HUES64 (cell line): ENCODE measurements at regions not wholly inside any gene's neighbourhood (a gene's known extent, or its start where the extent isn't known, plus 50 kb on each side); places are given as distances from the start of the nearest gene placed in this dataset.
"Not testable (repeated sequence)": the region's sequence is repeated elsewhere in the genome, so short reads cannot be mapped to it uniquely, and the experiment has no call there.

Source experiments
- H3K27ac ChIP-seq: 2 replicates; pipeline ENCODE4 v1.7.0; 2013; ENCODE audit warnings: low read depth, low read length, inconsistent platforms
- H3K27me3 ChIP-seq: 2 replicates; pipeline ENCODE4 v1.6.1; 2013; ENCODE audit warnings: mild to moderate bottlenecking, low read length; ENCODE audit not compliant: insufficient read depth
- H3K36me3 ChIP-seq: 2 replicates; pipeline ENCODE4 v1.6.1; 2013; ENCODE audit warnings: mild to moderate bottlenecking, low read length; ENCODE audit not compliant: insufficient read depth
- H3K4me1 ChIP-seq: 2 replicates; pipeline ENCODE4 v1.6.1; 2013; ENCODE audit warnings: mild to moderate bottlenecking, low read length, moderate library complexity; ENCODE audit not compliant: insufficient read depth
- H3K4me3 ChIP-seq: 2 replicates; pipeline ENCODE4 v1.5.1; 2013; ENCODE audit warnings: mild to moderate bottlenecking, low read length, moderate library complexity
- H3K9ac ChIP-seq: 2 replicates; pipeline ENCODE4 v1.6.1; 2013; ENCODE audit warnings: mild to moderate bottlenecking, low read depth, low read length
- H3K9me3 ChIP-seq: 2 replicates; pipeline ENCODE4 v1.6.1; 2013; ENCODE audit warnings: low read depth, low read length; ENCODE audit not compliant: insufficient read depth
- WGBS: fragments of 150-250, 120-280 bp; methylation state at CpG from one replicate; pipeline ENCODE4 v1.1.7; 2013; ENCODE audit warnings: missing lambda C conversion rate; 5-methylcytosine and 5-hydroxymethylcytosine counted together

DNA sequence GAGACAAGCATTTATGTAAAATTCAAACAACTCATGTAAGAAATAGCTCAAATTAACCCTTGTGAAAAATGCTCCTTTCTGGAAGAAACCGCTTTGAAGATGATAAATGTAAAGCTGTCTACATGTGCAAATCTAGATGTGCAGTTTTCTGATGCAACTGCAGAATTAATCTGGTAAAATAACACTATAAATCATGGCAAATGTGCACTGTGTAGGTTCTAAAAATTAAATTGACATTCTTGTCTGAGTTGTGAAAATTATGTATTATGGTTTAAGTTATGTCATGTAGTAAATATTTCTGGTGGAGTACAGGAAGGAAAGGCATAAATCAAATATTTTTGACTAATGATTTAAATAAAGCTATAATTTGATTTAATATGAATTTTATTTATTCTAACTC, 678.1 kb upstream of the SEMA6D start:
- 100% methylated on average over 1 of the region's 1 CpG for WGBS
- Histone ChIP-seq H3K4me1 (no peaks in the 10 kb centered on the region), H3K27ac (no peak overlapping the region), H3K9ac (no peak overlapping the region), H3K27me3 (no peaks in the 10 kb centered on the region), H3K36me3 (no peaks in the 10 kb centered on the region), H3K9me3 (no peaks in the 10 kb centered on the region), H3K4me3 (no peak overlapping the region)

DNA sequence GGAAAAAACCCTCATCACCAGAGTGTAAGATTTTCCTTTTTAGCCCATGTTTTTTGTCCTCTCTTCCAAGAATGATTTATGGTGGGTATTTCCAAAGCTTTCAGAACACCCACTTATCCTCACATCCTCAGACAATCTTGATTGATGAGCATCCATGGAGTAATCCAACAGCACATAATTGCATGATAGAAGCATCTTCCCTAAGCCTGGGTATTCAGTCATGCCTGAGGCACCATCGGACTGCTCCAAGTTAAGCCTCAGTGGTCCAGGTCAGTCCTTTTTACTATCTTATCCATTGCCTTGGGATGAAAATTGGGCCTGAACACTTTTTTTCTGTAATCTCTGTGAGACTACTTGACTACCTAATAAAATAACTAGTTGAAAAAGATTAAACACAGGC, 676.0 kb upstream of the SEMA6D start:
- Histone ChIP-seq H3K4me3 (no peak overlapping the region), H3K4me1 (no peaks in the 10 kb centered on the region), H3K27ac (no peak overlapping the region), H3K9me3 (peaks cover 8% of the 10 kb centered on the region; the same call in 1 of the 2 replicates), H3K27me3 (no peaks in the 10 kb centered on the region), H3K9ac (no peak overlapping the region), H3K36me3 (no peaks in the 10 kb centered on the region)
- 91% methylated on average over 1 of the region's 1 CpG for WGBS

DNA sequence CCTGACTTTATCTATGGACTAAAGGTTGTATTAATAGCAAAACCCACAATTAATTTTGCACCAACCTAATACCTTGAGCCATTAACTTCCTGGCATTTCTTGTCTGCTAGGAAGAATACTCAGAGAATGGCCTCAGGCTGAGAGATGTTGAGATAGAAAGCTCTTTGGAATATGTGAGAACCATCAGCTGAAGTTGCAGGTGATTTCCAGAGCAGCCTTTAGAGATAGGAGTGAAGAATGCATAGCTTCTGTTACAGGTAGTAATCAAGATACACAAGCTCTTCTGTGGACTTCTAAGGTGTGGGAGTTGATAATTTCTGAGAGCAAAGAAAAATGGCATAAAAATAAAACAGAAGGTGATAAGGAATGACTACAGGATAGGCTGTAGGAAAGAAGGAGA, 669.3 kb upstream of the SEMA6D start:
- not testable (repeated sequence) for H3K27me3 ChIP-seq, H3K4me1 ChIP-seq, H3K9ac ChIP-seq, H3K36me3 ChIP-seq, H3K27ac ChIP-seq, H3K4me3 ChIP-seq
- peaks cover 13% of the 10 kb centered on the region; the same call in 1 of the 2 replicates for H3K9me3 ChIP-seq

DNA sequence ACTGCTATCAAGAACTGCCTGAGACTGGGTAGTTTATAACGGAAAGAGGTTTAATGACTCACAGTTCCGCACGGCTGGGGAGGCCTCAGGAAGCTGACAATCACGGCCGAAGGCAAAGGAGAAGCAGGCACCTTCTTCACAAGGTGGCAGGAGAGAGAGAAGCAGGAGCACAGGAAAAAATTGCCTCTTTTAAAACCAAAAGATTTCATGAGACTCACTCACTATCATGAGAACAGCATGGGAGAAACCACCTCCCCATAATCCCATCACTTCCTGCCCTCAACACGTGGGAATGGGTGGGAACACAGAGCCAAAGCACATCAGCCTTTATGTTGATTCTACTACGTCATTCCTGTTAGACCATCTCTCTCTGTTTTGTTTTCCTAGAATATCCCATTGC, 650.9 kb upstream of the SEMA6D start:
- Histone ChIP-seq H3K9me3 (no peaks in the 10 kb centered on the region), H3K27me3 (no peaks in the 10 kb centered on the region), H3K9ac (no peak overlapping the region), H3K4me3 (no peak overlapping the region), H3K36me3 (no peaks in the 10 kb centered on the region), H3K27ac (no peak overlapping the region), H3K4me1 (no peaks in the 10 kb centered on the region)
- 83% methylated on average over 7 of the region's 7 CpGs for WGBS

DNA sequence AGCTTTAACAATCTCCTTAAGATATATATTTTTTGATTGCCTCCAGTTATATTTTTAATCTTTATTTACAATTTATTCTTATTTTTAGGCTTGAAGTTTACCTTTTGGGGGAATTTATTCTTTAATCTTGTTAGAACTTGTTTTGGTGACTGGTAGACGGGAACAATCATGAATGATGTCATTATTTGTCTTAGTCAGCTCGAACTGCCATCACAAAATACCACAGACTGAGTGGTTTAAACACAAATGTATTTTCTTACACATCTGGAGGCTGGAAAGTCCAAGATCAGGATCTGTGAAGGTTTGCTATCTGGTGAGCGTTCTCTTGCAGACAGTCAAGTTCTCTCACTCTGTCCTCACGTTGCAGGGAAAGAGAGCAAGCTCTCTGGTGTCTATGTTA, 639.5 kb upstream of the SEMA6D start:
- H3K4me3 ChIP-seq, H3K4me1 ChIP-seq, H3K27ac ChIP-seq, H3K9me3 ChIP-seq, H3K36me3 ChIP-seq, H3K9ac ChIP-seq, H3K27me3 ChIP-seq: not testable (repeated sequence)
- 88% methylated on average over 3 of the region's 4 CpGs for WGBS

DNA sequence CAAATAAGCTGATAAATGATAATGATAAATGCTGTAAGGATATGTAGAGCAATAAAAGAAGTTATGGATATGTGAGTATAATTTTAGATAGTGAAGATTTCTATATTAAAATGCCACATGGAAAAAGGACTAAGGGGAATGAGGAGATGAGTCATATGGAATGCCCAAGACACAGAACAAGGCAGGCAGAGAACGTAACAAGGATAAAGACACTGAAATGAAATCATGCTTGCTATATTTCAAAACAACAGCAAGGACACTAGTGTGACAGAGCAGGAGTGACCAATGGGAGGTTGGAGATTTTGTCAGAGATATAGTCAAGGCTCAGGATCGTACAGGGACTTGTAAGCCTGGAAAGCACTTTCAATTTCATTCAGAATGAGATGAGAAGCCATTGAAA, 621.5 kb upstream of the SEMA6D start:
- Histone ChIP-seq H3K36me3 (no peaks in the 10 kb centered on the region), H3K4me1 (no peaks in the 10 kb centered on the region), H3K4me3 (no peak overlapping the region), H3K27me3 (no peaks in the 10 kb centered on the region), H3K9me3 (no peaks in the 10 kb centered on the region), H3K9ac (no peak overlapping the region), H3K27ac (no peak overlapping the region)
- 87% methylated on average over 2 of the region's 2 CpGs for WGBS

DNA sequence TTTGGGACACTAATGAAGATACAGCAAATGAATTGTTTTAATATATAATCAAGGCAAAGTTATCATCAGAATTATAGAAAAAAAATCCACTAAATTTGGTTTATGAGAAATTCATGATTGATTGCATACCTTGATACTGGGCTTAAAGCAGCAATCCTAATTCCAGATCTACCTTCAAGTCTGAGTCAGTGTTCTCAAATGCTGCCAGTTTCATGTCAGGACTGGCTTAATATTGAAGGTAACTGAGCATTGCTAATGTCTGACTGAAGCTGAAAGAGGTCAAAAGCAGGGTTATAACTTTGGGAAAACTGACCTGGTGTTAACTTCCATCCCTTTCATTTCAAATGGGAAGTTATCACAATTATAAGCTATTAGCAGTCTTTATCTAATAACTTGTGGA, 618.8 kb upstream of the SEMA6D start:
- not testable (repeated sequence) for H3K27me3 ChIP-seq, H3K4me1 ChIP-seq, H3K27ac ChIP-seq, H3K4me3 ChIP-seq, H3K9me3 ChIP-seq, H3K9ac ChIP-seq, H3K36me3 ChIP-seq

DNA sequence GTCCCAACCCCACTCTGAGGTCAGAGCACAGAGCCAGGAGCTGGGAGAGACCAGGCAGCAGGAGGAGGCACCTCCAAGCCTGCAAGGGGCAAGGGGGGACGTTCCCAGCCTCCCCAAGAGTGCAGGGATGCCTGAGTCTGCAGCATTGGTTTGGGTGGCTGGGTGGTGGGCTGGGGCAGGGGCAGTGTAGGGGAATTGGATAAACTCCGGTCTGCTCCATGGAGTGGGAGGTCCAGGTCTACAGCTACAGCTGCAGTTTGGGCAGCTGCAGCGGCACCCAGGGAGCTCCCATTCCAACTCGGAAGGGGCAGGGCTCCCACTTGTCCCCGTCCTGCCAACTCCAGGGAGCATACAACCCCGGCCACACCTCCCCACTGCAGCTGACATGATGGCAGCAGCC, 617.5 kb upstream of the SEMA6D start:
- not testable (repeated sequence) for H3K27me3 ChIP-seq, H3K36me3 ChIP-seq, H3K9me3 ChIP-seq, H3K9ac ChIP-seq, H3K4me3 ChIP-seq, H3K4me1 ChIP-seq, H3K27ac ChIP-seq
- 85% methylated on average over 6 of the region's 6 CpGs for WGBS

DNA sequence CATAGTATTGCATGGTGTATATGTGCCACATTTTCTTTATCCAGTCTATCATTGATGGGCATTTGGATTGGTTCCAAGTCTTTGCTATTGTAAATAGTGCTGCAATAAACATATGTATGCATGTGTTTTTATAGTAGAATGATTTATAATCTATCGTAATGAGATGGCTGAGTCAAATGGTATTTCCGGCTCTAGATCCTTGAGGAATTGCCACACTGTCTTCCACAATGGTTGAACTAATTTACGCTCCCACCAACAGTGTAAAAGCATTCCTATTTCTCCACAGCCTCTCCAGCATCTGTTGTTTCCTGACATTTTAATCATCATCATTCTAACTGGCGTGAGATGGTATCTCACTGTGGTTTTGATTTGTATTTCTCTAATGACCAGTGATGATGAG, 608.5 kb upstream of the SEMA6D start:
- not testable (repeated sequence) for H3K9me3 ChIP-seq, H3K4me3 ChIP-seq
- WGBS: 96% methylated on average over 4 of the region's 4 CpGs

DNA sequence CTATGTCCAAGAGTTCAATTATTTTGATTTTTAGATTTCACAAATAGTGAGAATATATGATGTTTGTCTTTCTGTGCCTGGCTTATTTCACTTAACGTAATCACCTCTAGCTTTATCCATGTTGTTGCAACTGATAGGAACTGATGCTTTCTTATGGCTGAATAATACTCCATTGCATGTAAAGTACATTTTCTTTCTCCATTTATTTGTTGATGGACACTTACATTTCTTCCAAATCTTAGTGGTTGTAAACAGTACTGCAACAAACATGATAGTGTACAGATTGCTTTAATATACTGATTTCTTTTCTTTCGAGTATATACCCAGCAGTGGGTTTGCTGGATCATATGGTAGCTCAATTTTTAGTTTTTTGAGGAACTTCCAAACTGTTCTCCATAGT, 600.6 kb upstream of the SEMA6D start:
- H3K27me3 ChIP-seq: no peaks in the 10 kb centered on the region
- no peaks in the 10 kb centered on the region for H3K36me3 ChIP-seq
- WGBS: no CpG with 5 or more reads among the region's 2 CpGs
- H3K4me1 ChIP-seq: no peaks in the 10 kb centered on the region
- H3K9me3 ChIP-seq: peaks cover 2% of the 10 kb centered on the region; the same call in 1 of the 2 replicates
- no peak overlapping the region for H3K27ac ChIP-seq
- H3K9ac ChIP-seq: no peak overlapping the region
- H3K4me3 ChIP-seq: no peak overlapping the region

More for the DNA sequence above, 608.5 kb upstream of the SEMA6D start:
- H3K9ac ChIP-seq, H3K27me3 ChIP-seq, H3K4me1 ChIP-seq, H3K27ac ChIP-seq, H3K36me3 ChIP-seq: not testable (repeated sequence)

DNA sequence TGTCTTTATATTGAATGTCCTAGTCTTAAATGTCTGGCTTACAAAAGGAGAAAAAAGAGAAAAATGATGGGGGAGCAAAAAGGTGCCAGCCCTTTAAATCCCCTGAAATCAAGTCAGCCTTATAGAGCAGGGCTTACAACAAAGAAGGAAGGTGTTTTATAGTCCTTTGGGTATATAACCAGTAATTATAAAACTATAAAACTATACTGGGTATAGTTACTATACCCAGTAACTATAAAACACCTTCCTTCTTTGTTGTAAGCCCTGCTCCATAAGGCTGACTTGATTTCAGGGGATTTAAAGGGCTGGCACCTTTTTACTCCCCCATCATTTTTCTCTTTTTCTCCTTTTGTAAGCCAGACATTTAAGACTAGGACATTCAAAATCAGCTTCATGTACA, 598.0 kb upstream of the SEMA6D start:
- no peaks in the 10 kb centered on the region for H3K27me3 ChIP-seq
- no peak overlapping the region for H3K4me3 ChIP-seq
- no peak overlapping the region for H3K9ac ChIP-seq
- H3K9me3 ChIP-seq: peaks cover 2% of the 10 kb centered on the region; the same call in 1 of the 2 replicates
- no peaks in the 10 kb centered on the region for H3K4me1 ChIP-seq
- H3K36me3 ChIP-seq: no peaks in the 10 kb centered on the region
- no peak overlapping the region for H3K27ac ChIP-seq

DNA sequence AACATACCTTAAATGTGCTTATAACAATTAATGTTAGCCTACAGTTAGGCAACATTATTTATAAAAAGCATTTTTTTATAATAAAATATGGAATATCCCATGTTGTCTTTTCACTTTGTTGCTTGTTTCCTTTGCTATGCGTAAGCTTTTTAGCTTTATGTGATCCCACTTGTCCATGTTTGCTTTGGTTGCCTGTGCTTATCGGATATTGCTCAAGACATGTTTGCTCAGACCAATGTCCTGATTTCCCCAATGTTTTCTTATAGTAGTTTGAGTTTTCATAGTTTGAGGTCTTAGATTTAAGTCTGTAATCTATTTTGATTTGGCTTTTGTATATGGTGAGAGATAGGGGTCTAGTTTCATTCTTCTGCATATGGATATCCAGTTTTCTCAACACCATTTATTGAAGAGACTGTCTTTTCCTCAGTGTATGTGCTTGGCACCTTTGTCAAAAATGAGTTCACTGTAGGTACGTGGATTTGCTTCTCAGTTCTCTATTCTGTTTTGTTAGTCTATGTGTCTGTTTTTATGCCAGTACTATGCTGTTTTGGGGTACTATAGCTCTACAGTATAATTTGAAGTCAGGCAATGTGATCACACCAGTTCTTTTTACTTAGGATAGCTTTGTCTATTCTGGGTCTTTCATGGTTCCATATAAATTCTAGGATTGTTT, 592.7 kb upstream of the SEMA6D start:
- Histone ChIP-seq H3K9me3 (peaks cover 2% of the 10 kb centered on the region; the same call in 1 of the 2 replicates), H3K4me3 (no peak overlapping the region)

More for the DNA sequence above, 592.7 kb upstream of the SEMA6D start:
- WGBS: 94% methylated on average over 3 of the region's 3 CpGs
- no peaks in the 10 kb centered on the region for H3K4me1 ChIP-seq
- no peak overlapping the region for H3K9ac ChIP-seq
- H3K27me3 ChIP-seq: no peaks in the 10 kb centered on the region
- no peaks in the 10 kb centered on the region for H3K36me3 ChIP-seq
- H3K27ac ChIP-seq: no peak overlapping the region
